HL-60/S4 treated with retinoic acid at 250 ng/mL for 4 days and 3 days (cell line): ENCODE measurements at regions not wholly inside any gene's neighbourhood (a gene's known extent, or its start where the extent isn't known, plus 50 kb on each side); places are given as distances from the start of the nearest gene placed in this dataset.

Experiments used
- in situ Hi-C: fragments of 300-500 bp; cut with MboI; formaldehyde crosslinking; loops from 2 replicates; pipeline ENCODE4 v1.7.0; 2022; ENCODE audit warnings: low sequenced_read_pairs

GRCh38 chr10:4050061-4050460 is 265.1 kb upstream of the KLF6 start:
- in situ Hi-C loops: no loop called here

GRCh38 chr10:4049348-4049747 is 264.3 kb upstream of the KLF6 start:
- in situ Hi-C loops: no loop called here

GRCh38 chr10:4048236-4048864 is 263.3 kb upstream of the KLF6 start:
- in situ Hi-C loops: no loop called here

DNA sequence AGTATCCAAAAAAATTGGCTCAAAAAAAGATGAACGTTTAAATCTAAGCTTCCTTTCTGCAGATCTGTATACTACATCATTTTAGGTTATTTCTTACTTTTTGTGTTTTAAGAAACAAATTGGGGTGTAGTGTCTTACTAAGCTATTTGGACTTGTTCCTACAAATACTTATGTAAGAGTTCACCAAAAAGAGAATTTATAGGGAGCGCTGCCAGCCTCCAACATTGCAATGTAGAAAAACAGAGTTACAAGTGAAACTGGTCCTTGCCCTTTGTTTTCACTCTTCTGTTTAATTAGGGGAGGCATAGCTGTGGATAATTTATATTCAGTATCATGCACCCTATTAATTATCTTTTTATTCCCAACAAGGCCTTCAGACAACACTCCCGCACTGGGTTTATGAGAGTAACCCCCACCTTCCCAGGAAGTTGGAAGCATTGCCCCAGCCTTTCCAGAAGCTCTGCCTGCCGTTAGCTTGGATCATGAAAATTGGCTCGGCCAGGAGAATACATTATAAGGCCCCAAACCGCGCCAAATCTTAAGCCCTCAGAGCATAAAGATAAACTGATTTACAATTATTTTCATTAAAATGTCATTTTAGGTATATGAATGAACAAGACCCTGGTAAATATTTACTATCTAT is 261.8 kb upstream of the KLF6 start:
- in situ Hi-C loops: no loop called here

- in situ Hi-C loops: no loop called here
Observed at GRCh38 chr10:4046030-4046429, 261.0 kb upstream of the KLF6 start.

DNA sequence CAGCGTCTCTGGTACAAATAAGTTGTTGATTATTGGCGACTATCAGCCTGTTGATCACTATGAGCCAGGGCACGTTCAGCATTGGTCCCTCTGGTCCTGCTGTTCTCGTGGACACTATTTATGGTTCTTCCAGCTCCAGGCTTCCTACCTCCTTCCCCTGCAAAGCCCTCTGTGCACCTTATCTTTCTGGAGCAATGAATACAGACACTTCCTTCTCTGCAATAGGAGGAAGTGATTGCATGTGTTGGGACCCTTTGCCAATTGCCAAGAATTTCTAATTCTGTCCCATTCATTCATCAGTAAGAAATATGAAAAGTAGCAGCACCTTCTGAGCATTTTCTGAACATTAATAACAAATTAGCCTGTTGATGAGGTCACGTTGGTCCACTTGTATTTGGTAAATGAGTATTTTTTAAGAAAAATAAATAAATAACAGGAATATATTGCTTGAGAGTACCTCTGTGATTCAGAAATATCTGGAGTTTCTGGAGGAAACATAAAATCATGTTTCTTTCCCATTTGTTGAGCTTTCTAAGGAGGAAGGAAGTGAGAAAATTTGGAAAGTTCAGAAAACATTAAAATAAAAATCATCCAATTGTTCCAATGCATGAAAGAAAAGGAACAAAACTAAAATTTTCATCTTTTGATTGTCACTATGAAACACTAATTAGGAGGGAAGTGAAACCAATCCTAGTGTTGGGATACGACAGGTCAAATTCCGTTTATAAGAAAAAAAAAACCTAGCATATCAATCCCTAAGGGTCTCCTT is 259.1 kb upstream of the KLF6 start:
- in situ Hi-C loops: no loop called here

- in situ Hi-C loops: no loop called here
Observed at GRCh38 chr10:4041635-4042034, 256.6 kb upstream of the KLF6 start.

GRCh38 chr10:4038000-4038399 is 253.0 kb upstream of the KLF6 start:
- in situ Hi-C loops: no loop called here

GRCh38 chr10:4035599-4035945 is 250.6 kb upstream of the KLF6 start:
- in situ Hi-C loops: no loop called here

- in situ Hi-C loops: no loop called here
Observed at GRCh38 chr10:4034907-4035598, 250.0 kb upstream of the KLF6 start.

DNA sequence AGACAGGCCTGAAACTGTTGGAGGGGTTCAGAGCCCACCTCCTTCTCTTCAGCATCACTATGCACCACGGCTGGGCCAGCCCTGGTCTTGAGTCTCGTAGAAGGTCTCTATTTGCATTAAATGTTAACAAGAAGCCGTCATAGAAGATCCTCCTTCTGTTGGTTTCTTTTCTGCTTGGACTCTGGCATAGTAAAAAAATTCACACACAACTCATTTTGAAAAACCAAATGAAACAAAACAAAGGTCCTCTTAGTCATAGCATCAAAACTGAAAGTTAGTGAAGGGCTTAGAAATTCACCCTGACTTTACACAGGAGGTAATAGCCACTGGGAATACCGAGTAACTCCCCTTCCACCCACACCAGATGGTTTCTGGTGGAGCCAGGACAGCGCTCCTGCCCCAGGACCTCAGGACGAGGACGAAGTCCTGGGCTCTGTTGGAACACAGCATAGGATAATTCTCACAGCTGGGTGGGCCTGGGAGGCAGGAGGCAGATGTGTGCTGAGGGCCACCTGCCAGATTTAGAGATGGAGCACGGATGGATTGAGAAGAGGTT is 248.4 kb upstream of the KLF6 start:
- in situ Hi-C loops: no loop called here

GRCh38 chr10:4029866-4030265 is 244.9 kb upstream of the KLF6 start:
- in situ Hi-C loops: no loop called here

DNA sequence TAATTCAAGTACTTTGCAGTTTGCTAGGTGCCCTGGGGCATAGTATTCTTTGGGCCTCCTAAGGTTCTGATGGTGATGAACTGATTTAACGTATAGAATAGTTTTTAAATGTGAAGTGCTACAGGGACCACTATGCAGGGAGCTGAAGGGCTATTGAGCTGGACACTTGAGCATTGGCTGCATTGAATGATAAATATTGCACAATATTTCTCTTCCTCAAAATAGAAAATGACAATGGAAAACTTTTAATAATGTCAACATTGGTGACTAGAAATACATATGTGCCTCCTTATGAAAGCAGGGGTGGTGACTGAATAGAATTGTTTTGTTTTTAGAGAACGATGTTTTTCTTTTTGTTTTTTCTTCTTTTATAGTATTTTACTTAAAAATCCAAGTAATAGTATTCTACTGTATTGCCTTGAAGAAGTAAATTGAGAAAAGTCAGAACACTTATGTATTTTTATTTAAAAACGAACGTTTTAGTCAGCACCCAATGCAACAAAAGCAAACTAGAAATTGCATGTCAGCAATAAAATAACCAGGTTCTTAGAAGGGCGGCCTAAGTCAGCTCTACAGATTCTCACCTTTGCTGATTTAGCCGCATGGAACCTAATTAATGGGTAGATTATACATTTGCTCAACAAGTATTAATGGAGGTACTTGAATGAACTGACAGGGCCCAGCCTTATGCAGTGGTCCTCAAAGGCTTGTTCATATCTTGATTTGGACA is 244.0 kb upstream of the KLF6 start:
- in situ Hi-C loops: no loop called here

DNA sequence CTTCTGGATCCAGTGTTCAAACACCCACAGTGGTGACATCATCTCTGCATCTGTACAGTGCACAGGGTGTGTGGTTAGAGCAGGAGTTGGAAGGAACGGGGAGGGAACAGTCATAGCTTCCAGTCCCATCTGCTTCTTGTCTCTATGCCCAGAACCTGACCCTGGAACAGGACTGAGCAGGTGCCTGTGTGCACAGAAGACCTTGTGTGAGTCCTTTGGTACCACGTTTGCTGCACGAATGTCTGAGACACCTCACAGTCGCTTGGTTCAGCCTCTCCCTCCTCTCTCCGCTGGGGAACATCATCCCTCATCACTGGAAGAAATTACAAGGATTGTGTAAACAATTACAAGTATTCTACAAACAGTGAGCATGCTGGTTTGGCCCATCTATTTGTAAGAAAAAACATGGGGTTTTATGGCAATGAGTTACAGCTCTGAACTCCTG is 243.0 kb upstream of the KLF6 start:
- in situ Hi-C loops: no loop called here

GRCh38 chr10:4025339-4025738 is 240.3 kb upstream of the KLF6 start:
- in situ Hi-C loops: no loop called here

GRCh38 chr10:4024516-4025245 is 239.7 kb upstream of the KLF6 start:
- in situ Hi-C loops: no loop called here

DNA sequence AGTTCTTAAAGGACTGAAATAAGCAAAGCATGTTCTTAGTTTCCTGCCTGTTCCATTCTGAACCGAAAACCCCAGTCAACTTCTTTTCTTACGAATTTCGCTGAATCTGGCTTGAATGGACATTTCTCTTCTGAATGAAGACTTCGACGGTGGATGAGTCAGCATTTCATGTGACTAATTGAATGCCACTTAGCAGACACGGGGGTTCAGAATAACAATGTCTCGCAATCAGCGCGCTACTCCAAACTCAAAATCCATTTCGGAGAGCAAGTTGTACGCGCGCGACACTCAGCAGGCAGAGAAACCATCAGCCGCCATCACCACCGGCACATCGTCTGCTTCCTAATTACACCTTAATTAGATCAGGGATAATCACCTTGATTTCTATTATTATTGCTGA is 239.0 kb upstream of the KLF6 start:
- in situ Hi-C loops: no loop called here

- in situ Hi-C loops: no loop called here
Observed at GRCh38 chr10:4022473-4022872, 237.5 kb upstream of the KLF6 start.

GRCh38 chr10:4020631-4021030 is 235.6 kb upstream of the KLF6 start:
- in situ Hi-C loops: no loop called here

GRCh38 chr10:4018054-4018511 is 233.1 kb upstream of the KLF6 start:
- in situ Hi-C loops: no loop called here
